ENCODE measurements at regions not wholly inside any gene's neighbourhood (a gene's known extent, or its start where the extent isn't known, plus 50 kb on each side); places are given as distances from the start of the nearest gene placed in this dataset.

- TF ChIP-seq CTCF (IDR thresholded peaks at IDR 0.05 in 4 of 5, conservative IDR thresholded peaks at IDR 0.05 in 1 of 5) (no peak), POLR2A (IDR thresholded peaks at IDR 0.05) (no peak)
These were observed 205.1 kb downstream of the AUH start for GRCh38 chr9:91156451-91157234.
